ENCODE measurements at regions not wholly inside any gene's neighbourhood (a gene's known extent, or its start where the extent isn't known, plus 50 kb on each side); places are given as distances from the start of the nearest gene placed in this dataset.

DNA sequence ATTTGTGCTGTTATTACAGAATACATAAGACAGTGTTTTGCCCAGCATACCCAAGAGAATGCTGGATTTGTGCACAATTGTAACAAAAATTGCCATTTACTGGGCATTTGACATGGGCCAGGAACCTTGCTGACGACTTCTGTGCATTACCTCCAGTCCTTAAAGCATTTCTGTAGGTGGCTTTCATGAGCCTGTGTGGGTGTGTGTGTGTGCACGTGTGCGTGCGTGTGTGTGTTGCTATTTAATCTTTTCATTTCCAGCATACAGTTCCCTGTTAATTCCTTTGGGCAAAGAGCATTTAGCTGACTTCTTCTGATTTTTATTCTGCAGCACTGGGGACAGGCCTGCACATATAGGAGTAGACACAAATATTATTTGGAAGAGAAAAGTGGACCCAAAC, 134.4 kb downstream of the CYLD start:
- no peak for DNase-seq

DNA sequence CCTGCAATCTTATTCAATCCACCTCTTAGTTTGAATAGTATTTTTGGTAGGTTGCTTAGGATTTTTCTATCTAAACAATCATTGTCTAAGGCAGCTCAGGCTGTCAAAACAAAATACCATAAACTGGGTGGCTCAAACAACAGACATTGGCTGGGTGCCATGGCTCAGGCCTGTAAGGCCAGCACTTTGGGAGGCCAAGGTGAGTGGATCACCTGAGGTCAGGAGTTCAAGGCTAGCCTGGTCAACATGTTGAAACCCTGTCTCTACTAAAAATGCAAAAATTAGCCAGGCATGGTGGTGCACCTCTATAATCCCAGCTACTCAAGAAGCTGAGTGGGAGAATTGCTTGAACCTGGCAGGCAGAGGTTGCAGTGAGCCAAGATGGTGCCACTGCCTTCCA, 126.7 kb downstream of the CYLD start:
- DNase-seq, result no peak

DNA sequence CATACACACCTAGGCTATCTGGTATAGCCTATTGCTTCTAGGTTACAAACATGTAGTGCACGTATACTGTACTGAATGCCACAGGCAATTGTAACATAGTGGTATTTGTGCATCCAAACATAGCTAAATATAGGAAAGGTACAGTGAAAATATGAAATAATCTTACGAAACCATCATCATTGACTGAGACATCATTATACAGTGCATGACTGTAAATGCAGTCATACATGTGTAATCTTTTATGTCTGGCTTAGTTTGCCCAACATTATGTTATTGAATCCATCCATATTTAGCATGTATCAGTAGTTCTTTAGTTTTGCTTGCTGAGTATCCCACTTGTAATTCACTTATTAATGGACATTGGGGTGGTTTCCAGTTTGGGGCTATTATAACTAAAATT, 124.9 kb downstream of the CYLD start:
- DNase-seq, result no peak

DNA sequence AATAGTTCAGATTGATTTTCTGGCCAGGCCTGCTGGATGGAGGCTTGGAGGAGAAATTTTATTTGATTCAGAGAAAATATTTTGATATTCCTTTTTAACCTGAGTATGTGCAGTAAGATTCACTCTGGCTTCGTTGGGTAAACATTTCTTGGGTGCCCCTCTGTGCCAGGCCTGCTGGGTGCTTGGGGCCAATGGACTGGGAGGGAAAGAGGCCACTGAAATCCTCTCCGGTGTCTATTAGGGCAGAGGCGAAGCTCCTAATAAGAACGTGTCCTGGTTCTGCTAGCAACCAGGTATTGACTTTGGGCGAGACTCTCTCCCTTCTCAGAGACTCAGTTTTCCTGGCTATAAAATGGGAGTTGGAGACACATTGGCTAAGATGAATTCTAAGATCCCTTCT, 122.5 kb downstream of the CYLD start:
- DNase-seq, result no peak

DNA sequence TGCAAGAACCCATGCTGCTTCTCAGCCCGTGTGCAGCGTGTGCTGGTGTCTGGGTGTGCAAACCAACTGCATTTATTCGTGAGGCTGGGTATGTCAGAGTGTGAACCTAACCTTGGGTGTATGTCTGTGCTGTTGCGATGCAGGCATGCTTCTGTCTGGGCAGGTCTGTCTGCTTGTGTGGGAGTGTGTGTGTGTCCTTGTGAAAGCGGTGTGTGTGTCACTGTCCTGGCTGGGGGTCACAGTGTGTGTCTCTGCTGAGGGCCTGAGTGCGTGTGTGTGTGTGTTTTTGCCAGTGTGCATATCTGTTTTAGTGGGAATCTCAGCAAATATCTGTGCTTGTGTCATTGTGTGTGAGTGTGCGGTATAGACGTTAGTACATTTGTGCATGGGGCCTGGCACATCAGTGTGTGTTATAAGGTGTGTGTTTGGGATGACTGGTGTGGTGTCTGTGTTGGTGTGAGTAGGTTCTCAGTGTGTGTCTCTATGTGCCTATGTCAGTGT, 121.8 kb downstream of the CYLD start:
- no peak for DNase-seq

DNA sequence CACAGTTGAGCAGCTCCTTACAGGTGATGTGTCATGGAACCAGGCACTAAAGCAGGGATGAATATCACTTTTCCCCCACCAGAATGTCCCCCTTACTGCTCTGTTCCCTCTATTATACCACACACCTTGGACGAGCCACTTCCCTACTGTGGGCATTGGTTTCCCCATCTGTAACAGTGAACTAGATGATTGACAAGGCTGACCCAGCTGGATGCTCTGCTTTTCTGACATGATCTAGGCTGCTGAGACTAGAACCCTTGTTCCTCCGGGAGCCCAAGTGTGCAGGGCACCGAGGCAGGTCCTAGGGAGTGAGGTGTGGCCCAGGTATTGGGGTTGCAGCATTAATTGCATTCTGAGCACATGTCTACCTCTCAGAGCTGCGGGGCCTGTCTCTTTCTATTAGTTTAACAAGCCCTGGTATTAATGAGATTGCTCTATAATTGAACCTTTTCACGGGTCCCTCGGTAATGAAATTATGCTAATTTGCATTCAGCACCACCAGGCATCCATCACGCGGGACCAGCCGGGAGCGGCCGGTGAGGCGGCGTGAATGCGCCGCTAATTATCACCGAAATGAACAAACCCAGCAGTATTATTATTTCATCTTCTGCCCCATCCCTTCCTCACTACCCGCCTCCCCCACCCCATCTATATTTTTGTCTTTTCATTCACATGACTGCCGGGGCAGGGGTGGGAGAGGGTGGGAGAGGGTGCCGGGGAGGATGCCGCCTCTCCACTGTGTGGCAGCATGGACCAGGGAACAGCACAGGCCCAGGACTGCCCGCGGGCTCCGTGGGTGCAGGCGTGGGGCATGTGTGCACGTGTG, 121.1 kb downstream of the CYLD start:
- DNase-seq, result peak in 9 of 14 donors; percentile 0 to 71 (median 54)

DNA sequence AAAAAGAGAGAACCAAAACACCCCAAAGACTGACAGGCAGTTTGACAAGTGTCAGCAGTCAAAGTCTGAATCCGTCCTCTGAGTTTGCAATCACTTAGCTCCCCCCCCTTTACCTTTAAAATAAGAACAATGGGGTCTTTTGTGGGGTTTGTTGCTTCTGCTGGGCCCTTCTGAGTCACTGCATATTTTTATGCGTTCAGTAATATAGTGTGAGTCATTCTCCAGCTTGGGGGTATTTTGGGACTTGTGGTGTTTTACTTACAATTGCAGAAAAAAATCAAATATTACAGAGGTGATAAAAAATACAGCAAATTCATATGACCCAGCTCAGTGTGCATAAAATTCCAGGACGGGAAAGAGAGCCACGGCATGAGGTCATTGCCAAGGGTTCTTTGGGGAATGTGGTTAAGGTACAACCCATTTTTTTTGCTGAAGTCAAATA, 120.1 kb downstream of the CYLD start:
- no peak for DNase-seq

DNA sequence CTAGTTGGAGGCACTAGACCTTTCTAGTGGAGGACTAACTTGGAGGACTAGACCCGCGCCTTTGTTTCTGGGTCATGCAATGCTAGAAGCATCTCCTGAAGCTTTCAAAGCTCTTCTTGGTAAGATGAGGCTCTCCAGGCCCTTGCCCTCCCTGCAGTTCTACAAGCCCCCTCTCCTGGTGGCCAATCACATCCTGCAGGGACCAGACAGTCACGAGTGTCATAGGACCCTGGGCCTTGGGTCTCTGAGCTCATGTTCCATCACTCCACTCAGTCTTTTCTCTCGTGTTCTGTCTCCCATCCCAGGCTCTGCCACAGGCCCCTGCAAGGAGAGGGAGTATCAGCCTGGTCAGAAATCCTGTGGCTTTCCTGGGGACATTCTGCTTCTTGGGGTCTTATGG, 119.6 kb downstream of the CYLD start:
- DNase-seq, result no peak

DNA sequence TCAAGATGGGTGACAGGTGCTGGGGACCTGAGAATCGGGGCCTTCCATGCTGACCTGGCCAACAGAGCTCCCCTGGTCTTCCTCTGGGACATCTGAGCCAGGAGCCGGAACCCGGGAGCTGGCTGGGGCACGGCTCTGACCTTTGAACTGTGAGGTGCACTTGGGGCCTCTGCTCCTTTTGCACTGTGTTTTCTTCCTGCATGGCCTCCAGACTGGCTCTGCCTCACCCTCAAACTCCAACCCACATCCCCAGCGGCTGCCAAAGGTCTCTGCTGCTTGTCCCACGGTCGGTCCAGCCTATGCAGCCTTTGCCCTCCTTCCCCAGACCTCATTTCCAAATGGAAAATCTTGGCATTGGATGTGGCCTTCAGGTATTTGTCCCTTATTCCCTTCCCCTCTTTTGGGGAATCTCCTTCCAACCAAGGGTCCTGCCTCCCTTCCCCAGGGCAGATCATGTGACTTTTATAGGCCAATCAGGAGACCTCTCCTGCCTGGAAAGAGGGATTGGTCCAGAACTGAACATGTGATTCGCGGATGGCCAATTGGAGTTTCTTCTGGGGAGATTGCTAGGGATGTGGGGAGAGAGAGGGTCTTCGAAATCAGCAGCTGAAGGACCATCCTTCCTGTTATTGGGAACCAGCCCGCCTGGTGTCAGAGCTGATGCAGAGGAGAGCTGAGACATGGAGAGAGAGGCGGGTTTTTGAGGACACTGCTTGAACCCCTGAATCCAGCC, 117.9 kb downstream of the CYLD start:
- no peak for DNase-seq

DNA sequence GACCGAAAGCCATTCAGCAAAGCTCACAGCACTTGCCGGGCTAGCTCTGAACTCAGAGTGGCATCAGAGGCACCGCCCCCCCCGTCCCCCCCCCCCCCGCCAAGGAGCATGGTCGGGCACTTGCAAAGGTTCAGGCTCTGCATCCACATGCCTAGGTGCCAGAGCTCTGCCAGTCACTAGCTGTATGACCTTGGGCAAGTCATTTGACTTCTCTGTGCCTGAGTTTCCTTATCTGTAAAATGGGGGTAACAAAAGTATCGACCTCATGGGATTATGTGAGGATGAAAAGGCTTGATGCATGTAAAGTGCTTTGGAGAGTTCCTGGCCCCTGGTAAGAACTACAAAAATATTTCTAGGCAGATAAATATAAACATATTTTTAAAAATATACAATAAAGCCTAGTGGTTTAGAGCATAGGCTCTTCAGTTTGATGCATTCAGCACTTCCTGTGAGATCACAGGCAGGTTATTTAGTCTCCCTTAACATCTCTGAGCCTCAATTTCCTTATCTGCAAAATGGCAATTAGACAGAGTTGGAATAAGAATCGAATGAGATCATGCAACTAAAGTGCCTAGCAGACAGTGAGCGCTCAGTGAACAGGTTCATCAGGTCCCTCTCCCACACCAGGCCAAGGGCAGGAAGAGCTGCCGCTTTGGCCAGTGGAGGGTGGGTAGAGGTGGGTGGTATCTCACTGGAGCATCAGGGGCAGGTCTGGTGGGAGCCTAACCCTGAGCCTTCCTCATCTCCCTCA, 117.2 kb downstream of the CYLD start:
- no peak for DNase-seq

DNA sequence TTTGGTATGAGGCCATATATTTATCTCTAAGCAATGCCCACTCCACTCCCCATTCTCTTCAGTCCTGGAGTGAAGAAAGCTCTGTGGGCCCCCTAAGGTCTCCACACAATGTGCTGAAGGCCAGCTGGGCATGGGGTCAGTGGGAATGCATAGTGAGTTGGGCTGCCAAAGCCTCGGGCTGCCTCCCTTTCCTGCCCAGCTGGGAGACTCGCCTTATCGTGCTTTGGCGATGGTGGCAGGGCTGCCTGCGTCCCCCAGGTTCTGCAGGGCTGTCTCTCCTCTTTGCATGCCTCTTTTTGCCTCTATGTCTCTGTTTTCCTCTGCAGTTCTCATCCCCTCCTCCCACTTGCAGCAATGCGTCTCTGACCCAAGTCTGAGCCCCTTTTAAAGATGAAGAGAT, 116.5 kb downstream of the CYLD start:
- no peak for DNase-seq

DNA sequence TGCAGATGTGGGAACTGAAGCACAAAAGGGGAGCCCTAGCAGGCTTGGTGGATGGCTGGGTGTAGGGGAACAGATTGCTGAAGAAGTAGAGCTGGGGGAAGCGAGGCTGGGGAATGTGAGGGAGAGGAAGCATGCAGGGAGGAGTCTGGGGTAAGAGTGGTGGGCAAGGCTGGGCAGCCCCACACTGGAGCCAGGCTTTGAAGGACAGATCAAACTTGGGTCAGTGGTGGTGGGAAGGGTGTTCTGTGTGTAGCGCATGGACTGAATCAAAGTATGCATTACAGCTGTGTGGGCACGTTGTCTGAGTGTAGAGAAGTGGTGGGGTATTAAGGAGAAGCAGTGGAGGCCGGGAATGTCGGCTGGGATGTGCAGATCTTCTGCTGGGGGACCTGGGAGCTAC, 116.0 kb downstream of the CYLD start:
- no peak for DNase-seq

DNA sequence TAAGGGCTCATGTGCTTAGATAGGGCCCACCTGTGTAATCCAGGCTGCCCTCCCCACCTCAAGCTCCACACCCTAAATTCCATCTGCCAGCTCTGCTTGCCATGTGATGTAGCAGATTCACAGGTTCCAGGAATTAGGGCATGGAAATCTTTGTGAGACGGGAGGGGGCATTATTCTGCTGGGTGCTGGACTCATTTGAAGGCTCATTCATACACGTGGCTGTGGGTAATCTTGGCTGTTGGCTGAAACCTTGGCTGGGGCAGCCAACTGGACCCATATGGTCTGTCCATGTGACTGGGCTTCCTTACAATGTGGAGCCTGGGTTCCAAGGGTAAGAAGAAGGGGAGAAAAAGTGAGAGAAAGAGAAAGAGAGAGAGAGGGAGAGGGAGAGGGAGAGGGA, 115.1 kb downstream of the CYLD start:
- DNase-seq, result no peak

DNA sequence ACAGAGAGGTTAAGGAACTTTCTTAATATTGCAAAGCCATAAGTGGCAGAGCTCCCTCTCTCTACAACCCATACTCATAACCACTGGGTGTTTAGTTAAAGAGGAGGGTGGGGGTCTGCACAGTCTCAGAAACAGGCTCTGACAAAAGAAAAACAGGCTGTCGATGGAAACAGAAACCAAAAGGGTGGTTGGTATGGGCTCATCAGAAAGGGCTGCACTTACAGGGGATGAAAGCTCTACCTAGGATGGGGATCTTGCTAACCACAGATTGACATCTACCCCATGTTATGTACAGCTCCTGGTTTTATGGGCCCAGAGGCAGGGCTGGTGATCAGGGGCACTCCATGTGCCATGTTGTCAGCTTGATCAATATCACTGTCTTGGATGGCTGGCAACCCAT, 111.4 kb downstream of the CYLD start:
- DNase-seq, result no peak

All from C1 segment of cervical spinal cord (tissue), 14 donors.